ENCODE measurements at regions not wholly inside any gene's neighbourhood (a gene's known extent, or its start where the extent isn't known, plus 50 kb on each side); places are given as distances from the start of the nearest gene placed in this dataset.

- POLR2A ChIA-PET: no interaction called here
- CTCF ChIA-PET: no interaction called here
- TF ChIP-seq HDGF (IDR thresholded peaks at IDR 0.05; ENCODE audit: borderline replicate concordance) (no peak), CTBP1 (IDR thresholded peaks at IDR 0.05; ENCODE audit: borderline replicate concordance) (no peak), PKNOX1 (IDR thresholded peaks at IDR 0.05) (no peak), BHLHE40 (IDR thresholded peaks at IDR 0.05; ENCODE audit: borderline replicate concordance) (no peak), SP1 (IDR thresholded peaks at IDR 0.05) (no peak), ELF4 (IDR thresholded peaks at IDR 0.05) (no peak), NFRKB (IDR thresholded peaks at IDR 0.05) (no peak), FOXA1 (IDR thresholded peaks at IDR 0.05) (no peak), ZNF384 (IDR thresholded peaks at IDR 0.05) (no peak)
- DNase-seq (ENCODE audit: extremely low spot score): no peak
These were observed 136.9 kb downstream of the NUAK1 start for GRCh38 chr12:106001837-106002218.

GRCh38 chr12:106003297-106003696 lies 135.5 kb downstream of the NUAK1 start:
- CTCF ChIA-PET: interaction anchor here (0.7 kb wide), 1 partner anchor 9 kb away, joined by 4 read pairs; no protein-coding TSS in a partner anchor
- TF ChIP-seq L3MBTL2 (conservative IDR thresholded peaks at IDR 0.05) (no peak), FOXM1 (IDR thresholded peaks at IDR 0.05; ENCODE audit: borderline replicate concordance) (no peak), ELF4 (IDR thresholded peaks at IDR 0.05) (no peak), ARNT (IDR thresholded peaks at IDR 0.05) (no peak), SUZ12 (IDR thresholded peaks at IDR 0.05) (no peak), HDGF (IDR thresholded peaks at IDR 0.05; ENCODE audit: borderline replicate concordance) (no peak), BHLHE40 (IDR thresholded peaks at IDR 0.05; ENCODE audit: borderline replicate concordance) (no peak), TARDBP (IDR thresholded peaks at IDR 0.05) (no peak), ZNF384 (IDR thresholded peaks at IDR 0.05) (no peak), FOXA1 (IDR thresholded peaks at IDR 0.05) (no peak), FOXK2 (IDR thresholded peaks at IDR 0.05) (no peak), LEF1 (IDR thresholded peaks at IDR 0.05; ENCODE audit: borderline replicate concordance) (no peak), NFRKB (IDR thresholded peaks at IDR 0.05) (no peak), PKNOX1 (IDR thresholded peaks at IDR 0.05) (no peak), SP1 (IDR thresholded peaks at IDR 0.05) (no peak), CTBP1 (IDR thresholded peaks at IDR 0.05; ENCODE audit: borderline replicate concordance) (no peak)
- POLR2A ChIA-PET: no interaction called here
- DNase-seq (ENCODE audit: extremely low spot score): no peak

- POLR2A ChIA-PET: no interaction called here
- no peak for DNase-seq (ENCODE audit: extremely low spot score)
- CTCF ChIA-PET: no interaction called here
- TF ChIP-seq NFRKB (IDR thresholded peaks at IDR 0.05) (no peak), BHLHE40 (IDR thresholded peaks at IDR 0.05; ENCODE audit: borderline replicate concordance) (no peak), LEF1 (IDR thresholded peaks at IDR 0.05; ENCODE audit: borderline replicate concordance) (no peak), FOXK2 (IDR thresholded peaks at IDR 0.05) (no peak), ZNF384 (IDR thresholded peaks at IDR 0.05) (no peak), TARDBP (IDR thresholded peaks at IDR 0.05) (no peak), SUZ12 (IDR thresholded peaks at IDR 0.05) (no peak), SP1 (IDR thresholded peaks at IDR 0.05) (no peak), FOXM1 (IDR thresholded peaks at IDR 0.05; ENCODE audit: borderline replicate concordance) (no peak), FOXA1 (IDR thresholded peaks at IDR 0.05) (no peak), ARNT (IDR thresholded peaks at IDR 0.05) (no peak)
These were observed 134.5 kb downstream of the NUAK1 start for GRCh38 chr12:106004289-106004688.

- CTCF ChIA-PET: no interaction called here
These were observed 132.4 kb downstream of the NUAK1 start for GRCh38 chr12:106006382-106006781.

GRCh38 chr12:106006940-106007339 lies 131.8 kb downstream of the NUAK1 start:
- TF ChIP-seq ZNF384 (IDR thresholded peaks at IDR 0.05) (no peak), NFRKB (IDR thresholded peaks at IDR 0.05) (no peak), HDGF (IDR thresholded peaks at IDR 0.05; ENCODE audit: borderline replicate concordance) (no peak), SP1 (IDR thresholded peaks at IDR 0.05) (no peak), FOXK2 (IDR thresholded peaks at IDR 0.05) (no peak), CTBP1 (IDR thresholded peaks at IDR 0.05; ENCODE audit: borderline replicate concordance) (no peak), SUZ12 (IDR thresholded peaks at IDR 0.05) (no peak), ARNT (IDR thresholded peaks at IDR 0.05) (no peak), L3MBTL2 (conservative IDR thresholded peaks at IDR 0.05) (no peak)
- ChIA-PET CTCF (no interaction called here), POLR2A (no interaction called here)
- DNase-seq (ENCODE audit: extremely low spot score): no peak

More at GRCh38 chr12:106006382-106006781, 132.4 kb downstream of the NUAK1 start:
- POLR2A ChIA-PET: no interaction called here
- TF ChIP-seq FOXM1 (IDR thresholded peaks at IDR 0.05; ENCODE audit: borderline replicate concordance): no peak
- TF ChIP-seq L3MBTL2 (conservative IDR thresholded peaks at IDR 0.05): no peak
- TF ChIP-seq TARDBP (IDR thresholded peaks at IDR 0.05): no peak
- no peak for TF ChIP-seq CTBP1 (IDR thresholded peaks at IDR 0.05; ENCODE audit: borderline replicate concordance)
- no peak for TF ChIP-seq FOXA1 (IDR thresholded peaks at IDR 0.05)
- no peak for TF ChIP-seq LEF1 (IDR thresholded peaks at IDR 0.05; ENCODE audit: borderline replicate concordance)
- no peak for TF ChIP-seq NFRKB (IDR thresholded peaks at IDR 0.05)
- TF ChIP-seq SUZ12 (IDR thresholded peaks at IDR 0.05): no peak
- no peak for TF ChIP-seq FOXK2 (IDR thresholded peaks at IDR 0.05)
- TF ChIP-seq SP1 (IDR thresholded peaks at IDR 0.05): no peak
- TF ChIP-seq HDGF (IDR thresholded peaks at IDR 0.05; ENCODE audit: borderline replicate concordance): no peak
- no peak for TF ChIP-seq BHLHE40 (IDR thresholded peaks at IDR 0.05; ENCODE audit: borderline replicate concordance)
- TF ChIP-seq ELF4 (IDR thresholded peaks at IDR 0.05): no peak
- no peak for TF ChIP-seq PKNOX1 (IDR thresholded peaks at IDR 0.05)
- no peak for DNase-seq (ENCODE audit: extremely low spot score)

- no peak for DNase-seq (ENCODE audit: extremely low spot score)
- ChIA-PET POLR2A (no interaction called here), CTCF (no interaction called here)
- TF ChIP-seq HDGF (IDR thresholded peaks at IDR 0.05; ENCODE audit: borderline replicate concordance) (no peak), BHLHE40 (IDR thresholded peaks at IDR 0.05; ENCODE audit: borderline replicate concordance) (no peak), SP1 (IDR thresholded peaks at IDR 0.05) (no peak), SUZ12 (IDR thresholded peaks at IDR 0.05) (no peak), FOXM1 (IDR thresholded peaks at IDR 0.05; ENCODE audit: borderline replicate concordance) (no peak), ARNT (IDR thresholded peaks at IDR 0.05) (no peak), PKNOX1 (IDR thresholded peaks at IDR 0.05) (no peak)
These were observed 128.0 kb downstream of the NUAK1 start for GRCh38 chr12:106010741-106011140.
